GM21619 (cell line): ENCODE measurements at regions not wholly inside any gene's neighbourhood (a gene's known extent, or its start where the extent isn't known, plus 50 kb on each side); places are given as distances from the start of the nearest gene placed in this dataset.
"Not testable (repeated sequence)": the region's sequence is repeated elsewhere in the genome, so short reads cannot be mapped to it uniquely, and the experiment has no call there.

Experiments
- ATAC-seq: cut with Tn5 transposase; IDR thresholded peaks from one replicate; pipeline ENCODE4 v1.9.1; 2021; ENCODE audit not compliant: unreplicated experiment

- no peak for ATAC-seq
These were observed 510.5 kb upstream of the LRFN5 start for GRCh38 chr14:41096131-41096530.

DNA sequence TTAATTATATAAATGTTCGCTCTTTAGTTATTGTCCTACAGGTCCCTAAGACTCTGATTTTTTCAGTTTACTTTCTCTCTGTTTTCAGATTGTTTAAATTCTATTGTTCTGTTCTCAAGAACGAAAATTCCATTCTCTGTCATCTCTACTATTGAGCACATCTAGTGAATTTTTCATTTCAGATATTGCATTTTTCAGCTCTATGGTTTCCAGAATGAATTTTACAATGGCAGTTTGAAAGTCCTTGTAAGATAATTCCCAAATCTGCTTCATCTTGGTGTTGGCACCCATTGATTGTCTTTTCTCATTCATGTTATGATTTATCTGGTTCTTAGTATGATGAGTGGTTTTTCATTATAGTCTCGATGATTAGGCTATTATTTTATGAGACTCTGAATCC is 519.6 kb upstream of the LRFN5 start:
- ATAC-seq, result no peak

- no peak for ATAC-seq
These were observed 533.1 kb upstream of the LRFN5 start for GRCh38 chr14:41073544-41073943.

DNA sequence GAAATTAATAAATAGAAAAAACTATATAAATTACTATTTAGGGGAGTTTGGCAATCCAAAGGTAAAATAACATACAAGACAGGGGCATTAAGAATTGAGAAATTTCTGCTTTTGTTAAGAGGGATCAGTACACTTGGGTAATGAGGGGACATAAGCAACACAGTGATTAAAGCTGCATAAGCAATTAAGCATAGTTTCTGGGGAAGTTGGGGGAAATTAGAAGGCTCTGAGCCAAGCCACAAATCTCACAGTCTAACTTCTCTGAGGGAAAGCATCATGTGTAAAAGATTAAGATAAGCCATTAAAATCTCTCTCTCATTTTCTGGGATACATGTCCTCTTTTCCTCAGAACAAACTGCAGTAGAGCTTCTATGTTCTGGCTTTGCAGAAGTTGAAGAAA is 533.9 kb upstream of the LRFN5 start:
- ATAC-seq, result no peak

GRCh38 chr14:41071351-41071750 is 535.3 kb upstream of the LRFN5 start:
- no peak for ATAC-seq

- no peak for ATAC-seq
These were observed 543.9 kb upstream of the LRFN5 start for GRCh38 chr14:41062826-41063225.

- no peak for ATAC-seq
These were observed 551.1 kb upstream of the LRFN5 start for GRCh38 chr14:41055589-41055988.

DNA sequence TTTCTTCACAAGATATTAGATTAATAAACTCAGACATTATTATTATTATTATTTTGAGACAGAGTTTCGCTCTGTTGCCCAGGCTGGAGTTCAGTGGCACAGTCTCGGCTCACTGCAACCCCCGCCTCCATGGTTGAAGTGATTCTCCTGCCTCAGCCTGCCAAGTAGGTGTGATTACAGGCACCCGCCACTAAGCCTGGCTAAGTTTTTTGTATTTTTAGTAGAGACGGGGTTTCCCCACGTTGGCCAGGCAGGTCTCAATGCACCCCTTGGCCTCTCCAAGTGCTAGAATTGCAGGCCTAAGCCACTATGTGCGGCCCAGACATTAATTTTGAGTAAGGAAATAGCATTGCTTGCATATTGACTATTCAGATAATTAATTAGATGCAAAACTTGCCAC is 554.9 kb upstream of the LRFN5 start:
- no peak for ATAC-seq

- ATAC-seq, result no peak
These were observed 558.9 kb upstream of the LRFN5 start for GRCh38 chr14:41047763-41048162.

- no peak for ATAC-seq
These were observed 569.3 kb upstream of the LRFN5 start for GRCh38 chr14:41037388-41037787.

DNA sequence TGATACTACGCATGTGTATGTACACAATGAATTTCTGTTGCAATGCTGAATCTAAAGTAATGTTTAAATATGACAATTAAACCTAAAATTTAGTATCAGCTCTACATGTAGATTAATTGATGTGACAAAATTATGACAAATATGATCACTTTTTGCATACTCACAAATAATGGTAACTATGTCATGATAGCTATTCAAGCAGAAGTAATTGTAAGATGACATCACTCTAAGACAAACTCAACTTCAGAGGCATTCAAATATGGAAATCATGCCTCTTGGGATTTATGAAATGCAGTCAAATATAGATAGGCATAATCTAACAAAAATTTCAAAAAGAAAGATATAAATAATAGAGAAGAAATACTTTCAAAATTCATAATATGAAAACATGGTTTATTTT is 571.7 kb upstream of the LRFN5 start:
- no peak for ATAC-seq

- no peak for ATAC-seq
These were observed 583.7 kb upstream of the LRFN5 start for GRCh38 chr14:41022932-41023331.

- no peak for ATAC-seq
These were observed 590.5 kb upstream of the LRFN5 start for GRCh38 chr14:41016213-41016612.

DNA sequence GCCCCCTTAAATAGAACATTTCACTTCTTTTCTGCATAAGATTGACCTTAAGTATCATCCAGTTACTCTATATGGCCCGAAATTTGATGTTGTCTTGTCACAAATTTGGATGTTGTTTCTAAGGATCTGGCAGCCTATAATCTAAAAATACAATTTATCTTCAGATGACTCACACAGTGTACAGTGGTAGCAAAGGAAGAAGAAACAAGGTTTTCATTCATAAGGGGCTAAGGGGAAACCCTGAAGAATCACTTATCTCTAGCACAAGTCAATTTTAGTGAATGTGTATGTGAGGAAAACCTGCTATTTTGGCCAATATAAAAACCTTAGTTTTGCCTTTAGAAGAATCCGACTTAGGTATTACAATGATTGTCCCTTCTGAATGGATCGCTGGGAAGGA is 606.3 kb upstream of the LRFN5 start:
- ATAC-seq, result no peak

DNA sequence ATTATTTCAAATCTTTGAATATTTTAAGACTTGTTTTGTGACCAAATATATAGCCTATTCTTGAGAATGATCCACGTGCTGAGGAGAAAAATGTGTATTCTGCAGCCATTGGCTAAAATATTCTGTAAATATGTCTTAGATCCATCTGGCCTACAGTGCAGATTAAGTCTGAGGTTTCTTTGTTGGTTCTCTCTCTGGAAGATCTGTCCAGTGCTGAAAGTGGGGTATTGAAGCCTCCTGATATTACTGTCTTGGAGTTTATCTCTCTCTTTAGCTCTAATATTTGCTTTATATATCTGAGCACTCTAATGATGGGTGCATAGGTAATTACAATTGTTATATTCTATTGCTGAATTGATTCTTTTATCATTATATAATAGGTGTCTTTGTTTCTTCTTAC is 617.4 kb upstream of the LRFN5 start:
- ATAC-seq, result no peak

DNA sequence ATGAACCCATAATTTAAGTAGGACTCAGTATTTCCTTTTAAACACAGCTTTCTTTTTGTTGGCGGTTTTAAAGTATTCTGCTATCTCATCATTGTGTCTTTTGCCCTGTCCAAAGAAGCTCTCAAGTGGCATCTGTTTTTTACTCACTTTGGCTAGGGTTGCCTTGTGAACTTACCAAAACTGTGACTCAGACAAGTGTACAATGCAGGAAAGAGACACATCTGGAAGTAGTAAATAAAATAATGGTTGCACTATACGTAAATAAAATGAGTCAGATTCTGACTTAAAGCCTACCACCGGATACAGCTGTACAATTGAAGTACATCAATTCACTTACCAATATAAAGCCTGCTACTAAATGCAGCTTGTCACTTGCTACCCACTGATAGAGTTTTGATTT is 619.2 kb upstream of the LRFN5 start:
- no peak for ATAC-seq

GRCh38 chr14:40986655-40987054 is 620.0 kb upstream of the LRFN5 start:
- ATAC-seq, result no peak

DNA sequence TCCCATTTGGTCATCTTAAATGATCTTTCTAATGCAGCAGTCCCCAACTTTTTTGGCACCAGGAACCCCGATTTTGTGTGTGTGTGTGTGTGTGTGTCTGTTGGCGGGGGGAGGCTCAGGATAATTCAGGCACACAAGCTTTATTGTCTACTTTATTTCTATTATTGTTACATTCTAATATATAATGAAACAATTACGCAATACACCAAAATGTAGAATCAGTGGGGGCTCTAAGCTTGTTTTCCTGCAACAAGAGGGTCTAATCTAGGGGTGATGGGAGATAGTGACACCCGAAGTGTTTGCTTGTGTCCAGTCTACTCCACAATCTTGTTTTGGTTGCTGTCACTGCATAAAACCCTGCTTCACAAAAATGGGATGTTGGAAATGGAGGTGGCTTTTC is 621.1 kb upstream of the LRFN5 start:
- no peak for ATAC-seq

DNA sequence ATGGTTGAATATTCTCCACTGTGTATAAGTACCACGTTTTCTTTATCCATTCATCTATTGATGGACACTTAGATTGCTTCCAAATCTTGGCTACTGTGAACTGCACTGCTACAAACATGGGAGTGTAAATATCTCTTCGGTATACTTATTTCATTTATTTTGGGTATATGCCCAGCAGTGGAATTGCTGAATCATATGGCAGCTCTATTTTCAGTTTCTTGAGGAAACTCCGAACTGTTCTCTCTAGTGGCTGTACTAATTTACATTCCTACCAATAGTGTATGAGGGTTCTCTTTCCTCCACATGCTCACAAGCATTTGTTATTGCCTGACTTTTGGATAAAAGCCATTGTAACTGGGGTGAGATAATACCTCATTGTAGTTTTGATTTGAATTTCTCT is 623.1 kb upstream of the LRFN5 start:
- no peak for ATAC-seq

GRCh38 chr14:40981247-40981646 is 625.4 kb upstream of the LRFN5 start:
- ATAC-seq, result no peak

DNA sequence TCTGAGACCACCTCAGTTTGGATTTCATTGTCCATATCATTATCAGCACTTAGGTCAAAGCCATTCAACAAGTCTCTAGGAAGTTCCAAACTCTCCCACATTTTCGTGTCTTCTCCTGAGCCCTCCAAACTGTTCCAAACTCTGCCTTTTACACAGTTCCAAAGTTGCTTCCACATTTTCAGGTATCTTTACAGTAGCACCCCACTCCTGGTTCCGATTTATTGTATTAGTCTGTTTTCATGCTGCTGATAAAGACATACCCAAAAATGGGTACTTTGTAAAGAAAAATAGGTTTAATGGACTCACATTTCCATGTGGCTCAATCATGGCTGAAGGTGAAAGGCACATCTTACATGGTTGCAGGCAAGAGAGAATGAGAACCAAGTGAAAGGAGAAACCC is 646.4 kb upstream of the LRFN5 start:
- not testable (repeated sequence) for ATAC-seq

DNA sequence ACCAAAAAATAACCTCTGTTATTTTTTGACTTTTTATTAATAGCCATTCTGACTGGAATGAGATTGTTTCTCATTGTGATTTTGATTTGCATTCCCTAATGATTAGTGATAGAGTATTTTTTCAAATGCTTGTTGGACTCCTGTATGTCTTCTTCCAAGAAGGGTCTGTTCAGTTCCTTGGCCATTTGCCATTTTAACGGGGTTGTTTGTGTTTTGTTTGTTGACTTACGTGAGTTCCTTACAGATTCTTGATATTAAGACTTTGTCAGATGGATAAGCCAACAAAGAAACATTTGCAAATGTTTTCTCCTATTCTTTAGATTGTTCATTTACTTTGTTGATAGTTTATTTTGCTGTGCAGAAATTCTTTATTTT is 651.6 kb upstream of the LRFN5 start:
- ATAC-seq, result no peak

- ATAC-seq, result not testable (repeated sequence)
These were observed 652.1 kb upstream of the LRFN5 start for GRCh38 chr14:40954448-40955130.

- ATAC-seq, result no peak
These were observed 662.2 kb upstream of the LRFN5 start for GRCh38 chr14:40944521-40944920.
